HEK293 (cell line): ENCODE measurements at regions not wholly inside any gene's neighbourhood (a gene's known extent, or its start where the extent isn't known, plus 50 kb on each side); places are given as distances from the start of the nearest gene placed in this dataset.

ENCODE experiments used
- CTCF ChIA-PET: fragments of 350-600 bp; formaldehyde crosslinking; extraction: SDS; loops from one replicate; lab custom pipeline; 2021; ENCODE audit warnings: antibody characterized with exemption; lab: Yijun Ruan, JAX
- POLR2A ChIA-PET: fragments of 300-600 bp; formaldehyde crosslinking; extraction: SDS; loops from one replicate; lab custom pipeline; 2020; ENCODE audit warnings: antibody characterized with exemption, inconsistent platforms; lab: Yijun Ruan, JAX
- H3K27ac ChIP-seq: fragments of 200-500 bp; sonication (Bioruptor generic); 2 replicates; pipeline ENCODE4 v1.5.1; 2014; ENCODE audit warnings: low read depth, low read length, control low read depth, inconsistent platforms; ENCODE audit errors: extremely low read depth
- H3K36me3 ChIP-seq, 2 experiments: fragments of 200-500 bp in 1 of 2; sonication (Bioruptor generic) in 1 of 2; 1 replicate in 1 of 2; 2 replicates in 1 of 2; pipeline ENCODE4 v1.5.1; 2014 to 2017; ENCODE audit warnings: inconsistent platforms in 2 of 2, low read length in 2 of 2; ENCODE audit not compliant: control insufficient read depth in 2 of 2, insufficient read depth in 1 of 2
- H3K4me1 ChIP-seq: fragments of 200-500 bp; sonication (Bioruptor generic); 2 replicates; pipeline ENCODE4 v1.5.1; 2014; ENCODE audit warnings: mild to moderate bottlenecking, low read length, inconsistent platforms; ENCODE audit not compliant: control insufficient read depth, insufficient read depth
- H3K4me3 ChIP-seq: 2 replicates; pipeline ENCODE4 v1.5.1; 2011; ENCODE audit warnings: low read depth, mild to moderate bottlenecking, control low read depth, low read length, moderate library complexity
- H3K9me3 ChIP-seq: fragments of 200-500 bp; sonication (Bioruptor generic); 2 replicates; pipeline ENCODE4 v1.5.1; 2014; ENCODE audit warnings: low read depth, low read length, inconsistent platforms; ENCODE audit not compliant: control insufficient read depth, insufficient read depth
- GFI1B ChIP-seq: fragments of 450-650 bp; formaldehyde crosslinking; IDR thresholded peaks from 2 replicates; pipeline ENCODE4 v1.5.1; 2016; ENCODE audit warnings: missing biosample characterization, missing genetic modification characterization
- PRDM4 ChIP-seq: fragments of 450-650 bp; formaldehyde crosslinking; IDR thresholded peaks from 2 replicates; pipeline ENCODE4 v1.5.1; 2017; ENCODE audit warnings: missing biosample characterization, missing genetic modification characterization
- SETDB1 ChIP-seq: IDR thresholded peaks from one replicate; pipeline ENCODE4 v1.6.1; 2017; ENCODE audit warnings: mild to moderate bottlenecking, low read length, moderate library complexity, mixed read lengths; ENCODE audit not compliant: insufficient read length
- YY1 ChIP-seq: fragments of 450-650 bp; formaldehyde crosslinking; IDR thresholded peaks from 2 replicates; pipeline ENCODE4 v1.5.1; 2018; ENCODE audit warnings: missing biosample characterization, missing genetic modification characterization
- ZBTB21 ChIP-seq: fragments of 450-650 bp; formaldehyde crosslinking; IDR thresholded peaks from 2 replicates; pipeline ENCODE4 v1.5.1; 2017; ENCODE audit warnings: missing biosample characterization, missing genetic modification characterization
- ZNF18 ChIP-seq: fragments of 450-650 bp; formaldehyde crosslinking; IDR thresholded peaks from 2 replicates; pipeline ENCODE4 v1.5.1; 2016; ENCODE audit warnings: missing biosample characterization, missing genetic modification characterization
- ZNF24 ChIP-seq: fragments of 450-650 bp; formaldehyde crosslinking; IDR thresholded peaks from 2 replicates; pipeline ENCODE4 v1.5.1; 2016; ENCODE audit warnings: missing biosample characterization, missing genetic modification characterization
- ZNF416 ChIP-seq: fragments of 450-650 bp; formaldehyde crosslinking; IDR thresholded peaks from 2 replicates; pipeline ENCODE4 v1.5.1; 2016; ENCODE audit warnings: missing biosample characterization, missing genetic modification characterization
- ZNF423 ChIP-seq: fragments of 450-650 bp; formaldehyde crosslinking; IDR thresholded peaks from 2 replicates; pipeline ENCODE4 v1.5.1; 2016; ENCODE audit warnings: missing biosample characterization, missing genetic modification characterization
- ZNF560 ChIP-seq: fragments of 450-650 bp; formaldehyde crosslinking; IDR thresholded peaks from 2 replicates; pipeline ENCODE4 v1.5.1; 2017; ENCODE audit warnings: missing biosample characterization, missing genetic modification characterization, borderline replicate concordance
- ZNF660 ChIP-seq: fragments of 450-650 bp; IDR thresholded peaks from 2 replicates; pipeline ENCODE4 v1.5.1; 2018; ENCODE audit warnings: missing biosample characterization, mild to moderate bottlenecking, missing genetic modification characterization
- ZNF830 ChIP-seq: fragments of 450-650 bp; IDR thresholded peaks from 2 replicates; pipeline ENCODE4 v1.5.0; 2018; ENCODE audit warnings: missing biosample characterization, missing genetic modification characterization, low read depth, mild to moderate bottlenecking, moderate library complexity
- ZSCAN16 ChIP-seq: fragments of 450-650 bp; formaldehyde crosslinking; IDR thresholded peaks from 2 replicates; pipeline ENCODE4 v1.5.1; 2016; ENCODE audit warnings: missing biosample characterization, missing genetic modification characterization
- TF ChIP-seq, protein P1 (sequence below): fragments of 450-650 bp; formaldehyde crosslinking; IDR thresholded peaks from 2 replicates; pipeline ENCODE4 v1.5.1; 2016; ENCODE audit warnings: missing biosample characterization, missing genetic modification characterization, borderline replicate concordance
- TF ChIP-seq, protein P2 (sequence below): fragments of 450-650 bp; formaldehyde crosslinking; IDR thresholded peaks from 2 replicates; pipeline ENCODE4 v1.5.1; 2016; ENCODE audit warnings: missing biosample characterization, missing genetic modification characterization

GRCh38 chr13:86900906-86901305, 770.3 kb upstream of the SLITRK5 start:
- Histone ChIP-seq H3K27ac (no peak overlapping the region), H3K4me1 (no peaks in the 10 kb centered on the region), H3K9me3 (no peaks in the 10 kb centered on the region), H3K36me3 (no peaks in the 10 kb centered on the region), H3K4me3 (no peak overlapping the region)
- TF ChIP-seq, protein P1, sequence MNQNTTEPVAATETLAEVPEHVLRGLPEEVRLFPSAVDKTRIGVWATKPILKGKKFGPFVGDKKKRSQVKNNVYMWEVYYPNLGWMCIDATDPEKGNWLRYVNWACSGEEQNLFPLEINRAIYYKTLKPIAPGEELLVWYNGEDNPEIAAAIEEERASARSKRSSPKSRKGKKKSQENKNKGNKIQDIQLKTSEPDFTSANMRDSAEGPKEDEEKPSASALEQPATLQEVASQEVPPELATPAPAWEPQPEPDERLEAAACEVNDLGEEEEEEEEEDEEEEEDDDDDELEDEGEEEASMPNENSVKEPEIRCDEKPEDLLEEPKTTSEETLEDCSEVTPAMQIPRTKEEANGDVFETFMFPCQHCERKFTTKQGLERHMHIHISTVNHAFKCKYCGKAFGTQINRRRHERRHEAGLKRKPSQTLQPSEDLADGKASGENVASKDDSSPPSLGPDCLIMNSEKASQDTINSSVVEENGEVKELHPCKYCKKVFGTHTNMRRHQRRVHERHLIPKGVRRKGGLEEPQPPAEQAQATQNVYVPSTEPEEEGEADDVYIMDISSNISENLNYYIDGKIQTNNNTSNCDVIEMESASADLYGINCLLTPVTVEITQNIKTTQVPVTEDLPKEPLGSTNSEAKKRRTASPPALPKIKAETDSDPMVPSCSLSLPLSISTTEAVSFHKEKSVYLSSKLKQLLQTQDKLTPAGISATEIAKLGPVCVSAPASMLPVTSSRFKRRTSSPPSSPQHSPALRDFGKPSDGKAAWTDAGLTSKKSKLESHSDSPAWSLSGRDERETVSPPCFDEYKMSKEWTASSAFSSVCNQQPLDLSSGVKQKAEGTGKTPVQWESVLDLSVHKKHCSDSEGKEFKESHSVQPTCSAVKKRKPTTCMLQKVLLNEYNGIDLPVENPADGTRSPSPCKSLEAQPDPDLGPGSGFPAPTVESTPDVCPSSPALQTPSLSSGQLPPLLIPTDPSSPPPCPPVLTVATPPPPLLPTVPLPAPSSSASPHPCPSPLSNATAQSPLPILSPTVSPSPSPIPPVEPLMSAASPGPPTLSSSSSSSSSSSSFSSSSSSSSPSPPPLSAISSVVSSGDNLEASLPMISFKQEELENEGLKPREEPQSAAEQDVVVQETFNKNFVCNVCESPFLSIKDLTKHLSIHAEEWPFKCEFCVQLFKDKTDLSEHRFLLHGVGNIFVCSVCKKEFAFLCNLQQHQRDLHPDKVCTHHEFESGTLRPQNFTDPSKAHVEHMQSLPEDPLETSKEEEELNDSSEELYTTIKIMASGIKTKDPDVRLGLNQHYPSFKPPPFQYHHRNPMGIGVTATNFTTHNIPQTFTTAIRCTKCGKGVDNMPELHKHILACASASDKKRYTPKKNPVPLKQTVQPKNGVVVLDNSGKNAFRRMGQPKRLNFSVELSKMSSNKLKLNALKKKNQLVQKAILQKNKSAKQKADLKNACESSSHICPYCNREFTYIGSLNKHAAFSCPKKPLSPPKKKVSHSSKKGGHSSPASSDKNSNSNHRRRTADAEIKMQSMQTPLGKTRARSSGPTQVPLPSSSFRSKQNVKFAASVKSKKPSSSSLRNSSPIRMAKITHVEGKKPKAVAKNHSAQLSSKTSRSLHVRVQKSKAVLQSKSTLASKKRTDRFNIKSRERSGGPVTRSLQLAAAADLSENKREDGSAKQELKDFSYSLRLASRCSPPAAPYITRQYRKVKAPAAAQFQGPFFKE (tag by site-specific recombination), result no peak
- TF ChIP-seq ZNF416, result no peak
- TF ChIP-seq ZNF18 (tag by site-specific recombination), result no peak
- TF ChIP-seq GFI1B (tag by site-specific recombination), result no peak
- no peak for TF ChIP-seq PRDM4
- TF ChIP-seq YY1 (tag by site-specific recombination), result no peak
- TF ChIP-seq, protein P2, sequence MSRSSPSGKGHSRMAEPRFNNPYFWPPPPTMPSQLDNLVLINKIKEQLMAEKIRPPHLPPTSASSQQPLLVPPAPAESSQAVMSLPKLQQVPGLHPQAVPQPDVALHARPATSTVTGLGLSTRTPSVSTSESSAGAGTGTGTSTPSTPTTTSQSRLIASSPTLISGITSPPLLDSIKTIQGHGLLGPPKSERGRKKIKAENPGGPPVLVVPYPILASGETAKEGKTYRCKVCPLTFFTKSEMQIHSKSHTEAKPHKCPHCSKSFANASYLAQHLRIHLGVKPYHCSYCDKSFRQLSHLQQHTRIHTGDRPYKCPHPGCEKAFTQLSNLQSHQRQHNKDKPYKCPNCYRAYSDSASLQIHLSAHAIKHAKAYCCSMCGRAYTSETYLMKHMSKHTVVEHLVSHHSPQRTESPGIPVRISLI, result no peak
- no peak for TF ChIP-seq ZNF423 (tag by site-specific recombination)
- TF ChIP-seq ZNF24 (tag by site-specific recombination), result no peak
- TF ChIP-seq SETDB1, result no peak
- ChIA-PET CTCF (interaction anchor here (0.7 kb wide), 1 partner anchor 374 kb away, joined by 3 read pairs; no protein-coding TSS in a partner anchor), POLR2A (no interaction called here)

- ChIA-PET POLR2A (no interaction called here), CTCF (interaction anchor here (0.5 to 0.6 kb wide), 2 partner anchors 1067 to 1630 kb away, joined by 3 read pairs; no protein-coding TSS in a partner anchor)
- H3K36me3 ChIP-seq, result no peaks in the 10 kb centered on the region
- no peak overlapping the region for H3K4me3 ChIP-seq
- no peak overlapping the region for H3K27ac ChIP-seq
- H3K4me1 ChIP-seq, result no peaks in the 10 kb centered on the region
- H3K9me3 ChIP-seq, result no peaks in the 10 kb centered on the region
- TF ChIP-seq, protein P1 (tag by site-specific recombination), result no peak
- TF ChIP-seq ZSCAN16 (tag by site-specific recombination) (no peak), ZNF560 (tag by site-specific recombination) (no peak), ZBTB21 (no peak), ZNF830 (no peak), ZNF660 (tag by site-specific recombination) (no peak)
Measured at GRCh38 chr13:86906127-86906874, 764.9 kb upstream of the SLITRK5 start.
